HepG2 (cell line): ENCODE measurements at regions not wholly inside any gene's neighbourhood (a gene's known extent, or its start where the extent isn't known, plus 50 kb on each side); places are given as distances from the start of the nearest gene placed in this dataset.
A peak's percentile ranks its signal among the peaks of the same experiment; 100 is the strongest.
"Not testable (repeated sequence)": the region's sequence is repeated elsewhere in the genome, so short reads cannot be mapped to it uniquely, and the experiment has no call there.

ENCODE experiments used
- ATAC-seq: fragments of 200-7000 bp; cut with Tn5 transposase; 3 replicates; pipeline ENCODE4 v1.9.1; 2020; ENCODE audit warnings: mild to moderate bottlenecking, moderate library complexity
- BruUV-seq: library from RNA; stranded (reverse); fragments of 400-500 nt; replicated peaks from 2 replicates; lab custom pipeline; 2021; lab: Mats Ljungman, UMichigan
- CTCF ChIA-PET: fragments of 300-600 bp; formaldehyde crosslinking; extraction: SDS; loops from one replicate; lab custom pipeline; 2021; ENCODE audit warnings: low total read pairs, inconsistent platforms, low intra/inter-chr PET ratio; lab: Yijun Ruan, JAX
- POLR2A ChIA-PET: fragments of 350-600 bp; sonication (Branson Sonifier 250); formaldehyde crosslinking; loops from one replicate; lab custom pipeline; 2020; ENCODE audit warnings: antibody characterized with exemption, inconsistent platforms; lab: Yijun Ruan, JAX
- DNase-seq: peaks from one replicate; pipeline ENCODE4 v3.0.0-alpha.2; 2015; ENCODE audit warnings: low spot score
- FAIRE-seq: peaks from 3 replicates; lab custom pipeline; 2011; peaks lifted over from hg19 to GRCh38; lab: Jason Lieb, UNC
- H2AFZ ChIP-seq: one replicate; pipeline ENCODE4 v1.6.1; 2011; ENCODE audit warnings: low read length, inconsistent platforms
- H3K27ac ChIP-seq: fragments of 300-600 bp; 3 replicates; pipeline ENCODE4 v1.8.0; 2011; ENCODE audit warnings: mixed run types, mild to moderate bottlenecking, mixed read lengths, low read length, inconsistent platforms; ENCODE audit not compliant: insufficient read depth; ENCODE audit errors: extremely low read length
- H3K27me3 ChIP-seq, 2 experiments: fragments of 200-600 bp in 1 of 2; 2 replicates in 1 of 2; 3 replicates in 1 of 2; pipeline versions ENCODE4 v1.6.0 to v1.8.0; 2011; ENCODE audit warnings: low read length in 2 of 2, mild to moderate bottlenecking in 2 of 2, moderate library complexity in 2 of 2, inconsistent platforms in 1 of 2; ENCODE audit not compliant: insufficient read depth in 2 of 2, control insufficient read depth in 1 of 2
- H3K36me3 ChIP-seq, 2 experiments: fragments of 200-600 bp in 1 of 2; replicated peaks in 1 of 2; 2 replicates in 1 of 2; 3 replicates in 1 of 2; pipeline versions ENCODE4 v1.5.1 to v1.8.0; 2011; ENCODE audit warnings: low read length in 2 of 2, inconsistent platforms in 1 of 2; ENCODE audit not compliant: insufficient read depth in 2 of 2, control insufficient read depth in 1 of 2
- H3K4me1 ChIP-seq: 2 replicates; pipeline ENCODE4 v1.5.1; 2012; ENCODE audit warnings: low read length, inconsistent platforms; ENCODE audit not compliant: insufficient read depth
- H3K4me2 ChIP-seq: 2 replicates; pipeline ENCODE4 v1.6.0; 2011; ENCODE audit warnings: low read depth, low read length, inconsistent platforms
- H3K4me3 ChIP-seq, 3 experiments: fragments of 200-600 bp in 1 of 3; sonication (generic), shearing (Covaris generic) in 1 of 3; replicated peaks in 1 of 3; 2 replicates each; pipeline ENCODE4 v1.5.1; 2011 to 2016; ENCODE audit warnings: low read length in 3 of 3, inconsistent platforms in 2 of 3, low read depth in 2 of 3, mild to moderate bottlenecking in 2 of 3, control low read depth in 1 of 3, mixed read lengths in 1 of 3; ENCODE audit not compliant: insufficient read depth in 1 of 3
- H3K79me2 ChIP-seq: one replicate; pipeline ENCODE4 v1.6.1; 2011; ENCODE audit warnings: low read length, inconsistent platforms; ENCODE audit not compliant: insufficient read depth
- H3K9ac ChIP-seq: 2 replicates; pipeline ENCODE4 v1.6.0; 2011; ENCODE audit warnings: mild to moderate bottlenecking, low read depth, low read length, inconsistent platforms; ENCODE audit not compliant: insufficient read depth
- H3K9me3 ChIP-seq: 2 replicates; pipeline ENCODE4 v1.5.1; 2012; ENCODE audit warnings: mild to moderate bottlenecking, low read length
- H4K20me1 ChIP-seq: 2 replicates; pipeline ENCODE4 v1.6.0; 2011; ENCODE audit warnings: inconsistent platforms, mild to moderate bottlenecking, low read length, moderate library complexity; ENCODE audit not compliant: insufficient read depth
- WGBS: methylation state at CpG from one replicate; pipeline ENCODE4 v1.1.6; 2017; ENCODE audit warnings: low lambda C conversion rate; 5-methylcytosine and 5-hydroxymethylcytosine counted together
- in situ Hi-C: cut with HindIII; loops from 2 replicates; pipeline ENCODE4 v1.10.0; 2017; ENCODE audit warnings: low pct_unique_long_range_greater_than_20kb; ENCODE audit not compliant: extremely low pct_ligation_motif_present
- intact Hi-C: fragments of 100-400 bp; cut with micrococcal nuclease; formaldehyde crosslinking; loops from one replicate; pipeline ENCODE4 v1.10.0; 2022; ENCODE audit not compliant: unreplicated experiment

- H3K4me2 ChIP-seq, intact Hi-C loops, FAIRE-seq, H3K27me3 ChIP-seq, H3K4me3 ChIP-seq, ATAC-seq, H3K79me2 ChIP-seq, H4K20me1 ChIP-seq, in situ Hi-C loops, CTCF ChIA-PET, H3K36me3 ChIP-seq, H3K27ac ChIP-seq, H3K4me1 ChIP-seq, H3K9ac ChIP-seq, H2AFZ ChIP-seq, H3K9me3 ChIP-seq, POLR2A ChIA-PET, DNase-seq: not testable (repeated sequence)
- BruUV-seq, result TSS peak; percentile 60
- WGBS, result no CpG with 5 or more reads among the region's 3 CpGs
These were observed 62.3 kb upstream of the FAM72C start for GRCh38 chr1:144034045-144034444.

- POLR2A ChIA-PET, CTCF ChIA-PET, in situ Hi-C loops, H3K27ac ChIP-seq, H3K4me3 ChIP-seq, H2AFZ ChIP-seq, H4K20me1 ChIP-seq, H3K9me3 ChIP-seq, intact Hi-C loops, H3K36me3 ChIP-seq, H3K27me3 ChIP-seq, H3K79me2 ChIP-seq, H3K4me1 ChIP-seq, ATAC-seq, FAIRE-seq, BruUV-seq, DNase-seq, H3K9ac ChIP-seq, H3K4me2 ChIP-seq: not testable (repeated sequence)
- 100% methylated on average over 2 of the region's 2 CpGs for WGBS
These were observed 59.8 kb upstream of the FAM72C start for GRCh38 chr1:144031550-144031949.

- H3K79me2 ChIP-seq, H3K4me1 ChIP-seq, H3K36me3 ChIP-seq, BruUV-seq, H3K9ac ChIP-seq, H3K4me3 ChIP-seq, in situ Hi-C loops, H3K27ac ChIP-seq, H3K9me3 ChIP-seq, CTCF ChIA-PET, DNase-seq, H2AFZ ChIP-seq, H3K4me2 ChIP-seq, intact Hi-C loops, FAIRE-seq, POLR2A ChIA-PET, H4K20me1 ChIP-seq, ATAC-seq, H3K27me3 ChIP-seq: not testable (repeated sequence)
- WGBS, result no CpG with 5 or more reads among the region's 2 CpGs
These were observed 54.2 kb upstream of the FAM72C start for GRCh38 chr1:144026022-144026421.

GRCh38 chr1:144021690-144022384 is 50.1 kb upstream of the FAM72C start:
- H3K27me3 ChIP-seq, H3K9me3 ChIP-seq, H3K9ac ChIP-seq, CTCF ChIA-PET, H2AFZ ChIP-seq, H3K27ac ChIP-seq, FAIRE-seq, intact Hi-C loops, ATAC-seq, H3K79me2 ChIP-seq, BruUV-seq, H4K20me1 ChIP-seq, DNase-seq, H3K4me1 ChIP-seq, in situ Hi-C loops, H3K36me3 ChIP-seq, POLR2A ChIA-PET, H3K4me2 ChIP-seq, H3K4me3 ChIP-seq: not testable (repeated sequence)
- 46% methylated on average over 1 of the region's 5 CpGs for WGBS
